PC-9 (cell line): ENCODE measurements at regions not wholly inside any gene's neighbourhood (a gene's known extent, or its start where the extent isn't known, plus 50 kb on each side); places are given as distances from the start of the nearest gene placed in this dataset.

ENCODE experiments used
- BruUV-seq: library from RNA; stranded (reverse); fragments of 400-500 nt; replicated peaks from 2 replicates; lab custom pipeline; 2021; lab: Mats Ljungman, UMichigan
- CTCF ChIA-PET: fragments of 300-600 bp; sonication (Branson Sonifier 250); formaldehyde crosslinking; loops from one replicate; lab custom pipeline; 2022; ENCODE audit warnings: antibody characterized with exemption; lab: Charles Lee
- POLR2A ChIA-PET: fragments of 300-600 bp; sonication (Branson Sonifier 250); formaldehyde crosslinking; loops from one replicate; lab custom pipeline; 2022; ENCODE audit warnings: antibody characterized with exemption; ENCODE audit not compliant: unreplicated experiment; lab: Charles Lee
- DNase-seq, 2 experiments: peaks; one replicate each; pipeline versions ENCODE4 v3.0.0 to v3.0.0-alpha.2; 2015 to 2022; ENCODE audit warnings: mixed read lengths in 1 of 2
- H2AFZ ChIP-seq: fragments of 200-600 bp; sonication (generic); 2 replicates; pipeline ENCODE4 v1.8.1; 2017; ENCODE audit warnings: antibody characterized with exemption
- H3F3A ChIP-seq: fragments of 200-600 bp; sonication (generic); 2 replicates; pipeline ENCODE4 v1.8.1; 2017; ENCODE audit warnings: antibody characterized with exemption, mild to moderate bottlenecking, low read depth; ENCODE audit not compliant: insufficient read depth
- H3K27ac ChIP-seq: fragments of 200-600 bp; sonication (generic); 2 replicates; pipeline ENCODE4 v1.6.1; 2016; ENCODE audit warnings: mixed run types
- H3K27me3 ChIP-seq: fragments of 200-600 bp; sonication (generic); 2 replicates; pipeline ENCODE4 v1.6.1; 2016; ENCODE audit warnings: low read depth, mixed run types; ENCODE audit not compliant: insufficient read depth
- H3K36me3 ChIP-seq: fragments of 200-600 bp; sonication (generic); 2 replicates; pipeline ENCODE4 v1.6.1; 2016; ENCODE audit warnings: low read depth, mixed run types
- H3K4me1 ChIP-seq: fragments of 200-600 bp; sonication (generic); replicated peaks from 2 replicates; pipeline ENCODE4 v1.6.1; 2016; ENCODE audit warnings: mixed run types; ENCODE audit not compliant: insufficient read depth
- H3K4me2 ChIP-seq: fragments of 200-600 bp; sonication (generic); 2 replicates; pipeline ENCODE4 v1.6.1; 2017; ENCODE audit warnings: mixed run types
- H3K4me3 ChIP-seq: fragments of 200-600 bp; sonication (generic); 2 replicates; pipeline ENCODE4 v1.6.1; 2016; ENCODE audit warnings: mixed run types
- H3K79me2 ChIP-seq: fragments of 200-600 bp; sonication (generic); 2 replicates; pipeline ENCODE4 v1.6.1; 2017; ENCODE audit warnings: low read depth, mixed run types
- H3K9me2 ChIP-seq: fragments of 200-600 bp; sonication (generic); 2 replicates; pipeline ENCODE4 v1.8.1; 2017; ENCODE audit warnings: mild to moderate bottlenecking; ENCODE audit not compliant: insufficient read depth
- H3K9me3 ChIP-seq: fragments of 200-600 bp; sonication (generic); 2 replicates; pipeline ENCODE4 v1.8.1; 2016; ENCODE audit warnings: low read depth; ENCODE audit not compliant: insufficient read depth
- H4K20me1 ChIP-seq: fragments of 200-600 bp; sonication (generic); 2 replicates; pipeline ENCODE4 v1.8.1; 2017; ENCODE audit not compliant: insufficient read depth
- EZH2 ChIP-seq: fragments of 200-600 bp; sonication (generic); IDR thresholded peaks from 2 replicates; pipeline ENCODE4 v1.8.0; 2017; ENCODE audit warnings: antibody characterized with exemption, low read depth
- intact Hi-C: fragments of 100-400 bp; cut with micrococcal nuclease; formaldehyde crosslinking; loops from one replicate; pipeline ENCODE4 v1.10.0; 2022; ENCODE audit not compliant: unreplicated experiment
- TF ChIP-seq, protein P1 (sequence below): fragments of 200-600 bp; sonication (generic); conservative IDR thresholded peaks from 2 replicates; pipeline ENCODE4 v1.6.1; 2017; ENCODE audit warnings: mixed run types, antibody characterized with exemption, mild to moderate bottlenecking, moderate library complexity

DNA sequence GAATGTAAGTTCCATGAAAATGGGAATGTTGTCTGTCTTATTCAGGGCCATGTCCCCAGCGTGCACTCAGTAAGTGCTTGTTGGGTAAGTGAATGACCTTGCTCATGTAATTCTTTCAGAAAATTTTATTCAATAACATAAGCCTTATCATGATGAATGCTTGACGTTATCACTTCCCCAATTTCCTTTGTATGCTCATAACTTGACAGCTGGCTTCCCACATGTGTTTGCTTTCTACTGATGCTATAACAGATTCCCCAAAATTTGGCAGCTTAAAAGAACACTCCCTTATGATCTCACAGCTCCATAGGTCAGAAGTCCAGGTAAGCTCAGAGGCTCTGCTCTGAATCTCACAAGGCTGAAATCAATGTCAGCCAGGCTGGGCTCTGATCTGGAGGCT, 155.8 kb upstream of the POU2AF2 start:
- TF ChIP-seq EZH2, result no peak
- TF ChIP-seq, protein P1, sequence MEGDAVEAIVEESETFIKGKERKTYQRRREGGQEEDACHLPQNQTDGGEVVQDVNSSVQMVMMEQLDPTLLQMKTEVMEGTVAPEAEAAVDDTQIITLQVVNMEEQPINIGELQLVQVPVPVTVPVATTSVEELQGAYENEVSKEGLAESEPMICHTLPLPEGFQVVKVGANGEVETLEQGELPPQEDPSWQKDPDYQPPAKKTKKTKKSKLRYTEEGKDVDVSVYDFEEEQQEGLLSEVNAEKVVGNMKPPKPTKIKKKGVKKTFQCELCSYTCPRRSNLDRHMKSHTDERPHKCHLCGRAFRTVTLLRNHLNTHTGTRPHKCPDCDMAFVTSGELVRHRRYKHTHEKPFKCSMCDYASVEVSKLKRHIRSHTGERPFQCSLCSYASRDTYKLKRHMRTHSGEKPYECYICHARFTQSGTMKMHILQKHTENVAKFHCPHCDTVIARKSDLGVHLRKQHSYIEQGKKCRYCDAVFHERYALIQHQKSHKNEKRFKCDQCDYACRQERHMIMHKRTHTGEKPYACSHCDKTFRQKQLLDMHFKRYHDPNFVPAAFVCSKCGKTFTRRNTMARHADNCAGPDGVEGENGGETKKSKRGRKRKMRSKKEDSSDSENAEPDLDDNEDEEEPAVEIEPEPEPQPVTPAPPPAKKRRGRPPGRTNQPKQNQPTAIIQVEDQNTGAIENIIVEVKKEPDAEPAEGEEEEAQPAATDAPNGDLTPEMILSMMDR, result no peak
- H3K27ac ChIP-seq, result no peak overlapping the region
- intact Hi-C loops, result no loop called here
- H3K9me3 ChIP-seq, result no peaks in the 10 kb centered on the region
- ChIA-PET POLR2A (no interaction called here), CTCF (no interaction called here)
- no peaks in the 10 kb centered on the region for H3K36me3 ChIP-seq
- H3K9me2 ChIP-seq, result no peaks in the 10 kb centered on the region
- no peak overlapping the region for H3K4me2 ChIP-seq
- H3F3A ChIP-seq, result no peaks in the 10 kb centered on the region
- H2AFZ ChIP-seq, result no peak overlapping the region
- H3K27me3 ChIP-seq, result no peaks in the 10 kb centered on the region
- no TSS peak for BruUV-seq
- no peaks in the 10 kb centered on the region for H4K20me1 ChIP-seq
- no peak for DNase-seq
- H3K4me3 ChIP-seq, result no peak overlapping the region
- H3K79me2 ChIP-seq, result no peaks in the 10 kb centered on the region
- H3K4me1 ChIP-seq, result no peaks in the 10 kb centered on the region

DNA sequence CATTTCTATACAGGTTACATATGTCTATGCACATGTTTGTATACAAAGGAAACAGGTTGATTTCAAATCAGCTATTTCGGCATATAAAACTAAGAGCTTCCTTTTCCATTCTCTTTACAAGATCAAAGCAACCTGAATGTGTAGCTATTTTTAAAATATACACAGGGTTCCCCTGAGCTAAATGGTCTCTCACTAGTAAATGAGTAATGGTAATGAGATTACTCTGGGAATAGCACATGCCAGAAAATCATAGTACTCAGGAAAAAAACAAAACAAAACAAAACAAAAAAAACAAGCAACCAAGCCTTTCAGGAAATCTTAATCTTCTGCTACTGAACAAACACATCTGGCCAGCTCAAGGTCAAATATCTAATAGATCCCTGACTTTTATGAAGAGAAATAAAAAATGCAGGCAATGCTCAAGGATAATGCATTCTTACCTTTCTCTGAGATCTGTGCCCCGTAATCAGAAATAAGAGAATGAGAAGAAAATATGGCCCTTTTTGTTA, 156.6 kb upstream of the POU2AF2 start:
- Histone ChIP-seq H3K4me2 (no peak overlapping the region), H2AFZ (no peak overlapping the region), H3K79me2 (no peaks in the 10 kb centered on the region), H3K36me3 (no peaks in the 10 kb centered on the region), H4K20me1 (no peaks in the 10 kb centered on the region), H3K4me1 (no peaks in the 10 kb centered on the region), H3K9me2 (no peaks in the 10 kb centered on the region), H3K4me3 (no peak overlapping the region), H3K9me3 (no peaks in the 10 kb centered on the region), H3K27ac (no peak overlapping the region), H3K27me3 (no peaks in the 10 kb centered on the region), H3F3A (no peaks in the 10 kb centered on the region)
- POLR2A ChIA-PET, result no interaction called here
- TF ChIP-seq, protein P1, result no peak
- no peak for TF ChIP-seq EZH2
- CTCF ChIA-PET, result interaction anchor here (0.6 kb wide), 1 partner anchor 588 kb away, joined by 8 read pairs; no protein-coding TSS in a partner anchor
- BruUV-seq, result no TSS peak
- intact Hi-C loops, result no loop called here
- DNase-seq, result no peak

DNA sequence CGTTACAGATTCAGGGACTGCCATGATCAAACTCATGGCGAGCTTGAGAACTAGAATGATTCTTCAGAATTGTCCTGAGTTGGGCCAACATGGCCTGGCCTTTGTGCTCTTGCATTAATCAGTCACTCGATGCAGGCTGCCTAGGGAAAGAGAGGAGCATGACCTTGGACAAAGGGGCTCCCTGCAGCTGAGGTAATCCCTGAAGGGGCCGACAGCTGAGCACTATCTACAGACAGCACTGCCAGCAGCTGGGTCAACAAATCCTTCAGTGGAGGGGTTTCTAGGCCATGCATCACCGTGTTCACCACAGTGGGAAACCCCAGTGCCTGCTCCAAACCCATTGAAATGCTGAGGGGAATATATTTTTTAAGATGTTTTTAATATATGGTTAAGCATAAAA, 159.5 kb upstream of the POU2AF2 start:
- Histone ChIP-seq H3K79me2 (no peaks in the 10 kb centered on the region), H3K27me3 (no peaks in the 10 kb centered on the region), H3K27ac (no peak overlapping the region), H3K36me3 (no peaks in the 10 kb centered on the region), H3K4me2 (no peak overlapping the region), H3K4me3 (no peak overlapping the region), H3K9me2 (no peaks in the 10 kb centered on the region), H3K9me3 (no peaks in the 10 kb centered on the region), H3K4me1 (no peaks in the 10 kb centered on the region), H3F3A (no peaks in the 10 kb centered on the region), H2AFZ (no peak overlapping the region), H4K20me1 (no peaks in the 10 kb centered on the region)
- BruUV-seq, result no TSS peak
- POLR2A ChIA-PET, result interaction anchor here (0.7 kb wide), 1 partner anchor 57 kb away, joined by 12 read pairs; no protein-coding TSS in a partner anchor
- CTCF ChIA-PET, result no interaction called here
- no peak for DNase-seq
- TF ChIP-seq, protein P1, result no peak
- TF ChIP-seq EZH2, result no peak
- intact Hi-C loops, result no loop called here
